GM12872 (cell line): ENCODE measurements at regions not wholly inside any gene's neighbourhood (a gene's known extent, or its start where the extent isn't known, plus 50 kb on each side); places are given as distances from the start of the nearest gene placed in this dataset.

ENCODE experiments used
- TF ChIP-seq, protein P1 (sequence below): IDR thresholded peaks from 3 replicates; pipeline ENCODE4 v1.5.1; 2011; ENCODE audit warnings: low read depth, mild to moderate bottlenecking, low read length, moderate library complexity; ENCODE audit not compliant: insufficient read depth

DNA sequence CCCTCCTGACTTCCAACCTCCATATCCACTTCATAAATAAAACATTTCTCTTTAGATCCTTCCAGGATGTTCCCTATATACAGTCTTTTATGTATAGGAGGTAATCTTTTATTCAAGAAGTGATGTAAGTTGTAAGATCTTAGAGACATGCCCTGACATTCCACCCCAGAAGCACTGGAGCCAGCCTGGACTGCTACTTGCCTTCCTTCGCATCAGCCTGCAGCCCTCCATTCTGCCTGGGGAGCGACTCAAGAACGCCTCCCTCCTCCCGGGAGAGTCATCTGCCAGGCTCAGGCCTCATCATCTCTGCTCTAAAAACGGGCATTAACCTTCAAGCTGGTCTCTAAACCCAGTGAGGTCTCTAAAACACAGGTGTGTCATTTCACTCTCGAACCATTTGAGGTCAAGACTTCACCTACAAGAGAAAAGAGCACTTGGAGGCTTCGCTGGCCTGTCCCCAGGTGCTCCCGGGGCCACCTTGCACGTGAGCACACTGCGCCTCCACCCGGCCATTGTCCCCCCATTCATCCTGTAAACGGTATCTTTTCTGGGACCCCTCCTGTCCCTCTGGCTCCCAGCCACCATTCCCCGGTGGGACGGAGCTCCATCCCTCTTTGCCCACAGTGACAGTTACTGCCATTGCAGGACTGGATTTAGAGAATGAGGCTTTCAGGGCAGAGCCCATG lies 107.5 kb upstream of the PDE10A start:
- TF ChIP-seq, protein P1, sequence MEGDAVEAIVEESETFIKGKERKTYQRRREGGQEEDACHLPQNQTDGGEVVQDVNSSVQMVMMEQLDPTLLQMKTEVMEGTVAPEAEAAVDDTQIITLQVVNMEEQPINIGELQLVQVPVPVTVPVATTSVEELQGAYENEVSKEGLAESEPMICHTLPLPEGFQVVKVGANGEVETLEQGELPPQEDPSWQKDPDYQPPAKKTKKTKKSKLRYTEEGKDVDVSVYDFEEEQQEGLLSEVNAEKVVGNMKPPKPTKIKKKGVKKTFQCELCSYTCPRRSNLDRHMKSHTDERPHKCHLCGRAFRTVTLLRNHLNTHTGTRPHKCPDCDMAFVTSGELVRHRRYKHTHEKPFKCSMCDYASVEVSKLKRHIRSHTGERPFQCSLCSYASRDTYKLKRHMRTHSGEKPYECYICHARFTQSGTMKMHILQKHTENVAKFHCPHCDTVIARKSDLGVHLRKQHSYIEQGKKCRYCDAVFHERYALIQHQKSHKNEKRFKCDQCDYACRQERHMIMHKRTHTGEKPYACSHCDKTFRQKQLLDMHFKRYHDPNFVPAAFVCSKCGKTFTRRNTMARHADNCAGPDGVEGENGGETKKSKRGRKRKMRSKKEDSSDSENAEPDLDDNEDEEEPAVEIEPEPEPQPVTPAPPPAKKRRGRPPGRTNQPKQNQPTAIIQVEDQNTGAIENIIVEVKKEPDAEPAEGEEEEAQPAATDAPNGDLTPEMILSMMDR: no peak

DNA sequence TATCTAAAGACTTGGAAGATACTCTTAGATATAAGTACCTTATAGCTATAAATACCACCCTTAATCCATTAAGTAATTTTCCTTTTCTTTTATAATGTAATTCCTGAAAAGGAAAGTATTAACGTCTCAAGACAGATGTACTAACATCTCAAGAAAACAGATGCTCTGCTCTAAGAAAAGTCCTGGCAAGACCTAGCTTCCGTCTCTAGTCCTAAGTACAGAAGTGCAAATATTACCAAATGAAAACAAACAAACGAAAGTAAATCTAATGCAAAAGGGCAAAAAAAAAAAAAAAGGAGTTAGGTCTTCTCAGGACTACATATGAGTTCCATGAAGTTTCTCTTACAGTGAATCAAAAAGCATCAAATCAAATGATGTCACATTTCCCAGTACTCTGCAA lies 106.8 kb upstream of the PDE10A start:
- TF ChIP-seq, protein P1: no peak

DNA sequence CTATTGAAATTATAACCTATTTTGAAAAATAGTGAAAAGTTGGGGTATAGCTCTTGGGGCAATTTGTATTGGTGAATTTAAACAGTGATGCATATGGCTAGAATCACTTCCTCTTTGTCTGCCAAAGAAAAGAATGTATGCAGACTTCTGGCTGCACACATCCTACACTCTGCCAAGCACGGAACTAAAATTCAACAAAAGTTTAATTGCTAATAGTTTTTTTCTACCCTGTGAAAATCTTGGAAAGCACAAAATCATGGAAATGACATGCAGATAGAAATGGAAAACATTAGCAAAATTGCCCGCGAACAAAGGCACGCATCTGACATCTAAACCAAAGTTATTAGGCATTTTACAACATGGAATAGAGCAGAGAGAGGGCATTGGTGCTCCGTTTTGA lies 106.4 kb upstream of the PDE10A start:
- TF ChIP-seq, protein P1: no peak

DNA sequence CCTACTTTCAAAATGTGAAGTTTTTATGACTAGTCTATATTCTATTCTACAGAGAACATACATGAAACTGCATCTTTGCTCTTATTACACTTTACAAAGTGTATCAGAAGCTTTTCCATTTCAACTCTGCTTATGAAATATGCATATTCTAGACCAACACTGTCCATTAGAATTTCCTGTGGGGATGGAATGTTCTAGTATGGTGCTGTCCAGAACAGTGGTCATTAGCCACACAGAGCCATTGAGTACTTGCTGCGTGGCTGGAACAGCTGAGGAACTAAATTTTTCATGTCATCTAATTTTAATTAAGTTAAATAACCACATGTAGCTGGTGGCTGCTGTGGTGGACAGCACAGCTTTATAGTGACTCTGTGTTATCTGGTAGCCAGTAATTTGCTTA lies 105.9 kb upstream of the PDE10A start:
- TF ChIP-seq, protein P1: no peak

DNA sequence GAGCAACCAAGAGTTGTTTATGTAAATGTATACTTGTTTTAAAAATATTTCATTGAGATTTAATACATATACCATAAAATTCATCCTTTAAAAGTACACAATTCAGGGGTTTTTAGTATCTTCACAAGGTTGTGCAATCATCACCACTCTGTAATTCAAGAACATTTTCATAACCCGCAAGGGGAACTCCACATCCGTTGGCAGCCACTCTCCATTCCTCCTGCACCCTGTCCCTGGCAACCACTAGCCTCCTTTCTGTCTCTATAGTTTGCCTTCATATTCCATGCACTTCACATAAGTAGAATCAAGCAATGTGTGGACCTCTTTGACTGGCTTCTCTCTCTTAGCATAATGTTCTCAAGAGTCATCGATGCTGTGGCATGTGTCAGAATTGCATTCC lies 104.2 kb upstream of the PDE10A start:
- TF ChIP-seq, protein P1: no peak

DNA sequence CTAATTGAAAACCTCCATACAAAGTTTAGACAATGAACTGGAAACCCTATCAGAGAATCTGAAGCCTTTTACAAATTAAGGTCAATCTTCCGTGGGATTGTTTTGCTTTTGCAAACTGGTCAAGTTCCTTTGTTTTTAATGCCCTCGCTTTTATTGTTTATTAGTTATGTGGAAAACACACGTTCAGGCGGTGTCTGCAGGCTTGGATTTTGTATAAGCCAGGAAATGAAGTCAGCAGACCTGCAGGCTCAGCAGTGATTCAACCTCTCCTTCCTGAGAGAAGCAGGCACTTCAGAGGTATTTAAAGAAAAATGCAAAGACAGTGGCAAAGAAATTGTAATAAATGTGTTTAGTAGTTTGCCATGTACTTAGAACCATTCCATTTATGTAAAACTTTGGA lies 103.4 kb upstream of the PDE10A start:
- TF ChIP-seq, protein P1: no peak

DNA sequence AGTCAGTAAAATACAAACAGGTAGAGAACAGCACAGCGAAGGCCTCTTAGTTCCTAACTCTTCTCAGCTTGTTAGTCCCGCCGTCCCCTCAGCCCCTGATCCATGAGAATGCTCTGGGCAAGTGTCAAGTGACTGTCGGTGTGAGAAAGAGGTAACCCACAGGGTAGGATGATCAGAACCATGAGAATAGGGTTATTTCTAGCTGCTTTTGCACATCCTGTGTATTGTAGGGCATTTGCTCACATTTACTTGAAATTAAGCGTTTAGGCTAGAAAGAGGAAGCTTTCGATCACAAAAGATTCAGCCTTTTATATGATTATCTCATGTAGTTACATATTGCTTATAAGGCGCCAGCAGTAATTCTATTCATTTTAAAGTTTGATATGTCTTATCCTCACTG lies 103.0 kb upstream of the PDE10A start:
- TF ChIP-seq, protein P1: no peak
